Transverse colon (tissue), 3 donors: ENCODE measurements at regions not wholly inside any gene's neighbourhood (a gene's known extent, or its start where the extent isn't known, plus 50 kb on each side); places are given as distances from the start of the nearest gene placed in this dataset.

ENCODE experiments used
- EP300 ChIP-seq: sonication (generic); formaldehyde crosslinking; IDR thresholded peaks from one replicate; pipeline ENCODE4 v1.6.1; 2017; ENCODE audit warnings: antibody characterized with exemption, low read depth
- TF ChIP-seq, protein P1 (sequence below), 5 experiments: fragments of 200-600 bp in 3 of 5; fragments of 450-650 bp in 2 of 5; sonication (generic) in 3 of 5; IDR thresholded peaks; 1 replicate in 2 of 5; 2 replicates in 3 of 5; pipeline ENCODE4 v1.5.1; 2016 to 2017; ENCODE audit warnings: antibody characterized with exemption in 5 of 5, inconsistent platforms in 3 of 5, mild to moderate bottlenecking in 2 of 5, moderate library complexity in 1 of 5

DNA sequence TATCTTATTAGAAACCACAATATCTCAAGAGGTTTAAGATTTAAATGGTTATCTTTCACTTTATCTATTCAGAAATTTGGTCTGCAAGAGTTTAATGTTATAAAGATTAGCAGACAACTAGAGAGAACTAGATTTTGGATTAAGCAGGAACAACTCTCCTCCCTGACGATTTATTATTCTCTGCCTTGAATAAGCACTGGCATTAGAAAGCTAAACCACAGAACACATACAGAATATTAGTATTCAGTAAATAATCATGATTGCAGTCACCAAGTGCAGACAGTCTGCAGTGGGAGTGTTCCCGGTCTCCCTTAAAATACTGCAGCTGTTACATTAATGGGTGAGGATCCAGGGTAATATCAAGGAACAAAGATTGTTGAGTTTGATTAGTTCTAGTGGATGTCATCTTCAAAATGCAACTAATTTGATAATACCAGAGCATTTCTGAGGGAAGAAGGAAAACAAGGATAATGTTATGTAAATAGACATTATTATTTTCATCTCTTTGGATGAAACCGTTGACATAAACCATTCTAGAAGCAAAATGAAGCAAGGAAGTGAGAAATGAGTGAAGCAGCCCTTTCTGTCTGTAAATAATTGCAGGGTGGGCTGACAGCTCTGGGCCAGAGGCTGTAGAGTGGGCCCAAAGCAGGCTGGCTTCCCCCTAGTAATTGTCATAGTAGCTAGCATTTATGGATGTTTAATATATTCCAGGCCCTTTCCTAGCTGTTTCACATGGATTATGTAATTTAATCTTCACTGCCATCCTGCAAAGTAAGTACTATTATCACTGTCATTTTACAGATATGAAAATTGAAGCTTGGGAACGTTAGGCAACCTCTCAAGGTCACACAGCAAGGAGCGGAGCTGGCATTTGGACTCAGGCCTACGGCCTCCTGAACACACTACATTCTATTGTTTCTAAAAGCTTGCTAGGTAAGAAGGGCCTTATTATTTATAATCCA lies 79.4 kb downstream of the DYRK2 start:
- no peak for TF ChIP-seq EP300
- TF ChIP-seq, protein P1, sequence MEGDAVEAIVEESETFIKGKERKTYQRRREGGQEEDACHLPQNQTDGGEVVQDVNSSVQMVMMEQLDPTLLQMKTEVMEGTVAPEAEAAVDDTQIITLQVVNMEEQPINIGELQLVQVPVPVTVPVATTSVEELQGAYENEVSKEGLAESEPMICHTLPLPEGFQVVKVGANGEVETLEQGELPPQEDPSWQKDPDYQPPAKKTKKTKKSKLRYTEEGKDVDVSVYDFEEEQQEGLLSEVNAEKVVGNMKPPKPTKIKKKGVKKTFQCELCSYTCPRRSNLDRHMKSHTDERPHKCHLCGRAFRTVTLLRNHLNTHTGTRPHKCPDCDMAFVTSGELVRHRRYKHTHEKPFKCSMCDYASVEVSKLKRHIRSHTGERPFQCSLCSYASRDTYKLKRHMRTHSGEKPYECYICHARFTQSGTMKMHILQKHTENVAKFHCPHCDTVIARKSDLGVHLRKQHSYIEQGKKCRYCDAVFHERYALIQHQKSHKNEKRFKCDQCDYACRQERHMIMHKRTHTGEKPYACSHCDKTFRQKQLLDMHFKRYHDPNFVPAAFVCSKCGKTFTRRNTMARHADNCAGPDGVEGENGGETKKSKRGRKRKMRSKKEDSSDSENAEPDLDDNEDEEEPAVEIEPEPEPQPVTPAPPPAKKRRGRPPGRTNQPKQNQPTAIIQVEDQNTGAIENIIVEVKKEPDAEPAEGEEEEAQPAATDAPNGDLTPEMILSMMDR (IDR thresholded peaks at IDR 0.05) = no peak
